Tibial nerve (tissue), 4 donors: ENCODE measurements at regions not wholly inside any gene's neighbourhood (a gene's known extent, or its start where the extent isn't known, plus 50 kb on each side); places are given as distances from the start of the nearest gene placed in this dataset.

ENCODE experiments used
- CTCF ChIP-seq, 5 experiments: fragments of 200-600 bp in 3 of 5; fragments of 450-650 bp in 2 of 5; sonication (generic) in 3 of 5; IDR thresholded peaks; one replicate each; pipeline ENCODE4 v1.5.1; 2016 to 2019; ENCODE audit warnings: antibody characterized with exemption in 5 of 5, mild to moderate bottlenecking in 3 of 5, moderate library complexity in 2 of 5
- EP300 ChIP-seq, 2 donors: sonication (generic); formaldehyde crosslinking; IDR thresholded peaks; one replicate each; pipeline ENCODE4 v1.6.1; 2017; ENCODE audit warnings: antibody characterized with exemption in 2 of 2, mild to moderate bottlenecking in 1 of 2
- POLR2A ChIP-seq, 2 donors: fragments of 450-650 bp; IDR thresholded peaks; one replicate each; pipeline ENCODE4 v1.6.1; 2017; ENCODE audit warnings: antibody characterized with exemption in 2 of 2, mild to moderate bottlenecking in 2 of 2, moderate library complexity in 2 of 2

- TF ChIP-seq CTCF (IDR thresholded peaks at IDR 0.05) = no peak
- TF ChIP-seq POLR2A (IDR thresholded peaks at IDR 0.05) = no peak
- TF ChIP-seq EP300 (IDR thresholded peaks at IDR 0.05) = no peak
These were observed 610.6 kb upstream of the NRP1 start for GRCh38 chr10:33945051-33945450.
